GM19239 (cell line): ENCODE measurements at regions not wholly inside any gene's neighbourhood (a gene's known extent, or its start where the extent isn't known, plus 50 kb on each side); places are given as distances from the start of the nearest gene placed in this dataset.

Experiments
- DNase-seq: peaks from one replicate; pipeline ENCODE4 v3.0.0; 2011; ENCODE audit warnings: low spot score; ENCODE audit not compliant: insufficient read length
- FAIRE-seq: peaks from 2 replicates; lab custom pipeline; 2011; peaks lifted over from hg19 to GRCh38; lab: Jason Lieb, UNC

DNA sequence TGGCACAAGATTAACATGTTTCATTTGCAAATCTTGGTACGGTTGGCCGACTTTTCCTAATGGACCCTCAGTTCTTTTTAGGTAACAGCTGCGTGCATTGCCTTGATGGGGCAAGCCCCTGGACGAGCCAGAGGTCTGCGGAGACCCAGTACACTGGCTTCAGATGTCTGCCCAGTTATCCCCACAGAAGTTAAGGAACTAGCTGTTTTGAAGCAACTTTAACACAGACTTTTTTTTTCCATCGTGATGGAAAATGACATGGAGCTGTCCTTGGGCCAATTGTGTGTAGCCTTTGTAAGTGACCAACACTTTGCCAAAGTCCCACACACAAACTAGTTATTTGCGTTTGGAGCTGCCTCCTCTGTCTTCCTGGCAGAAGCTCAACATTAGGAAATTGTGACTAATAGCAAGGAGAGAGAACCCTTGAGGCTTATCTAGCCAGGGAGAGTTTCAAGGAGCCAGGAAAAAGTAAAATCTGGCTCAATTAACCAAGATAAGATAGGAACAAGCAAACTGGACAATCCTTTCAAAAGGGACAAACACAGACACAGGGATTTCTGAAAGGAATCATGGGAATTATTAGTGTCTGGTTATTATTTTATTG lies 99.6 kb upstream of the BMPER start:
- DNase-seq (no peak), FAIRE-seq (no peak)

GRCh38 chr7:33806298-33807154 lies 98.8 kb upstream of the BMPER start:
- DNase-seq = no peak
- no peak for FAIRE-seq

- DNase-seq = no peak
- FAIRE-seq = no peak
Measured at GRCh38 chr7:33807155-33807530, 98.2 kb upstream of the BMPER start.

DNA sequence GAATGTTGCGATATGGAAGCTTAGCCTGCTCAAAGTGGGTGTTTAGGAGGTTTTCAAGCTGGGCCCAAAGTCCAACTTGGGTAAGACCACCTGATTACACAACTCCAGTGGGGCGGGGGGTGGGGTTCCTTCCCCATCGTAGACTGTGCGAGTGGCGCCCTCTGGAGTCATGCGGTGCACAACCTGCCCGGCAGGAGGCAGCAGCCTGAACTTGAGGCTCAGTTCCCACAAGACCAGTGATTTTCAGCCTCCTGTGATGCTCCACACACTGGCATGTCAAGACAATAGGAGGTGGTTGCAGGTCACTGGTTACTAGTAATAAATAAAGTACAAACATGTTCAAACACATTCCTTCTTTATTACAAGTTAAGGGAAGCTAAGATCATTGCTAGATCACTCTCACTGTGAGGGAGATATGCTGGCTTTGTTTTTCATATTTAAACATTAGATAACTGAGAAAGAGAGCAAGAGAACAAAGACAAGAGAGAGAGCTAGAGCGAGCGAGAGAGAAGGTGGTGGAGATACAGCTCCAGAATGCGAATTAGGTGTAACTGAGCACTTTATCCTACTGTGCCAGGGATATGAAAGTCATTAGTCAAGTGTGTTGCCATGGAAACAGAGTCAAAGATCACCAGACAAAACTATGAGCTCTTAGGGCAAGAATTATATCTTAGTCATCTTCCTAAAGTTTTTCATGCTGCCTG lies 97.4 kb upstream of the BMPER start:
- no peak for FAIRE-seq
- DNase-seq = no peak

- DNase-seq = no peak
- FAIRE-seq = no peak
Measured at GRCh38 chr7:33809228-33809627, 96.1 kb upstream of the BMPER start.

DNA sequence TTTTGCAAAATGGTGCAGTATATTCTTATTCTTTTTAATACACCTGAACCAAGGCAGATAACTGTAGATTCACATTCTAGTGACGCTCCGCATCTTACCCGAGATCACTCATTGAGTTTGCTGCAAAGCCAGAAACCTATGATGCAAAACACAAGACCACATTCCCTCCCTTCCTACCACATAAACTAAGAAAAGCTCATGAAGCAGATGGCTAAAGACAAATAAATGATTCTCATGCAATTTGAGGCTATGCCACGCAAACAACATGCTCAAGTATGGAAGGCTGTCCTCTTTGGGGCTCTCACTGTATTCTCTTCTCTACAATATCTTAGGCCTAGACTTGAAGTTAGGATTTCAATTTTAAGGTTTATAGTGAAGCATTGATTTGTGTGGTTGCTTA lies 95.0 kb upstream of the BMPER start:
- DNase-seq = no peak
- FAIRE-seq = no peak

DNA sequence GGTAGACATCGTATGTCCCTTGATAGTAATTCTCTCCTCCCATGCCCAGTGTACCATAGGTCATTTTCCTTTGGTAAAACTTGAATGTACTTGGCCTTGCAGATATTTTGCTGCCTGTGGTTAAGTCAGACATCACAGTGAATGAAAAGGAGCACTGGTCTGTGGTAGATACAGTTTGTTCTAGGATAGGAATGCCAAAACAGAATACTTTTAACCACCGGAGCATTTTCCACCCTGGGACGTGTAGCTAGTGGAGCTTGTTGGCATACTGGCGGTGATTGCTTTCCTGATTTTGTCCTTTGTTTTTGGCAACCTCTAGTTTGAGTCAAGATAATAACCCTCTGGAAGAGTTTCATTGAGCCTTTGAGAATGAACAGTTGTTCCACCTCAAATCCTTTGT lies 92.0 kb upstream of the BMPER start:
- FAIRE-seq (no peak), DNase-seq (no peak)

GRCh38 chr7:33814400-33814799 lies 90.9 kb upstream of the BMPER start:
- no peak for DNase-seq

GRCh38 chr7:33814936-33815335 lies 90.4 kb upstream of the BMPER start:
- DNase-seq (no peak), FAIRE-seq (no peak)

More at GRCh38 chr7:33814400-33814799, 90.9 kb upstream of the BMPER start:
- no peak for FAIRE-seq

DNA sequence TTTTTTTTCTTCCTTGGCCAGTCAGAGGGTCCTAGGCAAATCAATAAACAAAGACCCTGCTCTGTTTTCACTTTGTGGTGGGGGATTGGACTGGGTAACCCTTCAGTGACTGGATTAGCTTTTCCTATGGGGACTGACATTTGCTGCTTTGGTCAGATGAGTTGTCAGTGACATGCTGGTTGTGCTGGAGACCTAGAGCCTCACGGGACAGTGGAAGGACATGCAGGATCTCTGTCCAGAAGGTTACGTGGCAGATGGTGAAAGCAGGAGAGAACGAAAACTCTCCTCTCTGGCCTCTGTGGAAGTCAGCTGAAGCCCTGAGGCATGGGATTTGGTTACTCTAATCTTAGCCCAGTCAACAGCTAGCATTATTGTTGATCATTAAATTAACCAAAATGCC lies 90.0 kb upstream of the BMPER start:
- no peak for FAIRE-seq

GRCh38 chr7:33816106-33816505 lies 89.2 kb upstream of the BMPER start:
- DNase-seq (no peak), FAIRE-seq (no peak)

More for the DNA sequence above, 90.0 kb upstream of the BMPER start:
- DNase-seq = no peak

- DNase-seq (no peak), FAIRE-seq (no peak)
Measured at GRCh38 chr7:33819658-33820057, 85.7 kb upstream of the BMPER start.

DNA sequence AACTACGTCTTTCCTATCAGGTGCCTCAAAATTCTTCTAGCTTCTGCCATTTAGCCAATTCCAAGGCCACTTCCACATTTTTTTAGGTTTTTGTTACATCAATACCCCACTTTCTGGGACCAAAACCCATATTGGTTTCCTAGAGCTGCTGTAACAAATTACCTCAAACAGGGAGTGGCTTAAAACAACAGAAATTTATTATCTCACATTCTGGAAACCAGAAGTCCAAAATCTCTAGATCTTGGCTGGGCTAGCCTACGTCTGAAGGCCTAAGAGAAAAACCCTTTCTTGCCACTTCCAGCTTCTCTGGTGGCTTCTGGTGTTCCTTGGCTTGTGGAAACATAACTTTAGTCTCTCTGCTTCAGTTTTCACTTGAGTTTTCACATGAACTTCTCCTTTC lies 85.1 kb upstream of the BMPER start:
- no peak for FAIRE-seq
- no peak for DNase-seq

DNA sequence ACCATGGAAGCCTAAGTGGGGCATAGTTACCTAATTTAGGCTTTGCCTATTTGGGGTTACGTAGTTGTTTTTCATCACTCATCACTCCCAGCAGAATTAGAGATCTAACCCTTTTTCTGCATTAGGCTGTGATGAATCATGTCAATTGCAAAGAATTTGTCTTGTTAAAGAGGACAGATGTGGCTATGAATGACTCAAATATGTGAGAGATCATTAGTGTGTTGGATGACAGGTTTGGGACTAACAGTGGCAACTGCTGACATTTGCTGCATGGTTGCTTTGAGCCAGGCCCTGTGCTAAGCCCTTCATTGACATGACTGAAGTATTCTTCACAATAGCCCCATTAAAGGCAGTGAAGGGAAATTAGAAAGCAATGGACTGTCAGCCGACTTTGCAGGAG lies 83.4 kb upstream of the BMPER start:
- DNase-seq (no peak), FAIRE-seq (no peak)

- no peak for FAIRE-seq
- no peak for DNase-seq
Measured at GRCh38 chr7:33823913-33824312, 81.4 kb upstream of the BMPER start.

DNA sequence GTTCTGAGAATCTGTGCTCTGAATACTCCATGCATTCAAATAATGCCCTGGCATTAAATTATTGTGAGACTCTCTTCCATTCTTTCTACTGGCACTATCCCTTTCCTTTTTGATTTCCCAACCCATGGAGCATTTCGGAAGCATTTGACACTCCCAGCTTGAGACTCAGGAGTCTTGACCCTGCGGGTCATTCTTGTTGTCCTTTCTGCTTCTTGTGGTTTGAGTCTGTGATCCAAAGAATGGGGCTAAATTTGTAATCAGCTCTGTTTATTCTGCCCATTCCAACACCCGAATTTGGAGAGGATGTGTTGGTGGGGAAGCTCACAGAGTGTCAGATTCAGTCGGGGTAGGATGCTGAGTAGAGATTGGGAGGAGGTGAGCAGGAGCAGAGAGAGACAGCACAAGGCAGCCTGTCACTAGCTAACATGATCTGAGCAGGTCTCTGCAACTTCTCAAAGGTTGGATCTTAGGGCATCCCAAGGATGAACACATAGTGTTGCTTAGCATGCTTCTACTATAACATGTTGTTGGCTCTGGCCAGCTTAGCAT lies 80.4 kb upstream of the BMPER start:
- DNase-seq (no peak), FAIRE-seq (no peak)

DNA sequence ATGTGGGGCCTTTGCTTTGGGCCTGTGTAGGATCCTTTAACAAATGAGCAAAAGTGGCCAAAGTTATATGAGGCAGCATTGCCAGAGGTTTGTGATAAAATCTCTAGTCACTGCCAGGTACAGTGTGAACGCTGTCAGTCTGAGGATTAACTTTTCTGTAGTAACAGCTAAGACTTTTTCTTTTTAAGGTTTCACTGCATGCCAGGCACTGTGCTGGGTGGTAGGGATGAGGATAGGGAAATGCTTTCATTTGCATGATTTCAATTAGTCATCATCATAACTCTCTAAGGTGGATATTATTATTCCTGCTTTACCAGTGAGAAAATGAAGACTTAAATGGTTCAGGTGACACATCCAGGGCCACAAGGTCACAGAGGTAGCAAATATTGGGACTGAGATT lies 79.7 kb upstream of the BMPER start:
- DNase-seq (no peak), FAIRE-seq (no peak)

DNA sequence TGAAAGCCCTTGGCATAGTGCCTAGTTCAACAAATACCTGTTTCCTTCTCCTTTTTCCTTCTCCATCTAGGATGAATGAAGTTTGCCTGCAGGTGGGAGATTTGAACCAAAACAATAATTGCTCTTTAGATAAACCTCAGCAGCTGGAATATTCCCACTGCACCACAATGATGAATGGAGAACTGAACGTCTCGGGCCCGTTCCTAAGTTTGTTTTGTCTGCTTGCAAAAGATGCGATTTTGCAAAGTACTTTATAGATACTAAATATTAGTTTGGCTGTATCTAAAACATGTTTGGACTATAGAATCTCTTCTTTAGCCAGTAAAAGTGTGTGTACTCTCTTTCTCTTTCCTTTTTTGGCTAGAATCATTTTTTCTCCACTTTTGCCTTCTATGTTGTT lies 75.8 kb upstream of the BMPER start:
- no peak for FAIRE-seq
- no peak for DNase-seq

DNA sequence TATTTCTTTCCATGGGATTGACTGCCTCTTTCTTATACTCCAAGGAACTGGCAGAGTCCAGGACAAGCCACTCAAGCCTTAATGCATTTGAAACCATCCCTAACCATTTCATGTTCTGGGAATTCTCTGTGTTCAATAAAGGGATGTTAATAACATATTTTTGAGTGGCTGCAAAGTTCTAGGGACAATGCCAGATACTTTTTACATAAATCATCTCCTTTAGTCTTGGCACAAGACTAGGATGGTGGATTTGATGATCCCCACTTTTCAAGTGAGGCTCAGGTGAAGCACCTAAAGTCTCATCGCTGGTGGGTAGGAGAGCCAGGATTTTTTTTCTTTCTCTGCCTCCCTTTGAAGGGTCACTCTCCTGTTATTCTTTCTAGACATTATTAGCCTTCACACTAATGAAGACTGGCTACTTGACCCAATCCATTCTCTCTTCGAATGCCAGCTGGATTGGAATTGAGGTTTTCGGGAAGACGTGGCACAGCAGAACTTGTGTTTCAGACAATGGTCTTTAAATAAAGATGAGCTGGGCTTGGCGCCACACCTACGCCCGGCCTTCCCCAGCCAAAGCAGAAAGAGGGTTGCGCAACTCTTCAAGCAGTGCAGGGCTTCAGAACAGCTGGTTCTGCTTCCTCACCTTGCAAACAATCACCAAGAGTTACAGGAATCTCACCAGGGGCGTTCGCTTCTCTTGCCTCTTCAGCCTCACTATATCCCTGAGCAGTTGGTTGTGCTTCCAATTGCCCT lies 73.8 kb upstream of the BMPER start:
- DNase-seq (no peak), FAIRE-seq (no peak)

DNA sequence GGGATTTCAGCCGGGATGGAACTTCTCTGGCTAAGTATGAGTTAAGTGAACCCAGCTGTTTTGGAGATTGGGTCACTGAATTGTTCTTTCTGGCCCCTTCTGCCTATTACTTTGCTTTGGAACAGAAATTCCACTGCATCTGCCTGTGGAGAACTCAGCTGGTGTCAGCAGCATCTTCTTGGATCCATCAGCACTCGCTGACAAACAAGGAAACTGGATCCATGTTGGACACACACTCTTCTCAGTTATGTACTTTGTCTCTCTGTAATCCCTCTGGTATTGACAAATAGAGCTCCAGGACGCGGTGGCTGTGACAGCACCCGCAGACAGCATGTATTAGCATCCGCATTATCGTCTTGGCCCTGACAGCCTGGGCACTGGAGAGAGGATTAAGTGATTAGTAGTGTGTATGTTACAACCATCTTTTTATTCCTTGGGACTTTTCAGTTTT lies 73.0 kb upstream of the BMPER start:
- FAIRE-seq (no peak), DNase-seq (no peak)
